DMS 273 treated with DMSO at 0.1 percent for 48 hours (cell line): ENCODE measurements at regions not wholly inside any gene's neighbourhood (a gene's known extent, or its start where the extent isn't known, plus 50 kb on each side); places are given as distances from the start of the nearest gene placed in this dataset.

Experiments
- DNase-seq: peaks from one replicate; lab custom pipeline; 2025; lab: John Stamatoyannopoulos, UW

GRCh38 chr10:120372917-120373316 is 84.1 kb upstream of the PLPP4 start:
- no peak for DNase-seq

DNA sequence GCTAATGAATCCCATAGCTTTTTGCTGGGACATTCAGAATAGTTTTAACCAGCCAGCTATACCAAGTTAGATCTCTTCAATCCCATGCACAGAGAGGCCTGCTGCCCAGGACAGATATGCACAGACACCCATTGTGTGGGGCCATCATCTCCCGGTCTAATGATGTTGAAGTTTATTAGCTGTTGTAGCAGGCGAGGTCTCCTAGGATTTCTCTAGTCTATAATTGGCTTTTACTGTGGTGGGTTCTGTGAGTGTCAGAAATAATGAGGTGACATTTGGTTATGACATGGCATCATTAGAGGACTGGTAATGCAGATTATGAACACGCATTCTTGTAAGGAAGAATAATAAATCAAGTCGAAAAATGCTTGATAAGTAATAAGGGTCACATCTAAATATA is 81.4 kb upstream of the PLPP4 start:
- DNase-seq = no peak

DNA sequence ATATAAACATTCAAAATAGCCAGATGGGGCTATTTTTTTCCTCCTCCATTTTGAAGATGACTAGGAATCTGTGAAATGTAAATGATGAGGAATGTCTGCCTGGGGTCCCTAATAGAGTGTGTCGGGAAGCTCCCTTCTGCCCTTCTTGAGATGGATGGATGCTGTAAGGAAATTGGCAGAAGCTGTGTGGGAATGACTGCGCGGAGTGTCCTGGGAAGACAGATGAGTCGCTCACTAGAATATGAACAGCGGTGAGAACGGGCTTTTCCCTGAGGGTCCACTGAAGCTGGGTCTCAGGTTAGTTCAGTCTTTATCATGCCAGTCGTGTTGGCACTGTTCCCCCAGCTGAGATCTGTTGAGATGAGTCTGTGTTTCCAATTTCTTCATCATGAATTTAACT is 75.1 kb upstream of the PLPP4 start:
- DNase-seq = no peak

GRCh38 chr10:120382360-120382759 is 74.7 kb upstream of the PLPP4 start:
- DNase-seq = no peak

DNA sequence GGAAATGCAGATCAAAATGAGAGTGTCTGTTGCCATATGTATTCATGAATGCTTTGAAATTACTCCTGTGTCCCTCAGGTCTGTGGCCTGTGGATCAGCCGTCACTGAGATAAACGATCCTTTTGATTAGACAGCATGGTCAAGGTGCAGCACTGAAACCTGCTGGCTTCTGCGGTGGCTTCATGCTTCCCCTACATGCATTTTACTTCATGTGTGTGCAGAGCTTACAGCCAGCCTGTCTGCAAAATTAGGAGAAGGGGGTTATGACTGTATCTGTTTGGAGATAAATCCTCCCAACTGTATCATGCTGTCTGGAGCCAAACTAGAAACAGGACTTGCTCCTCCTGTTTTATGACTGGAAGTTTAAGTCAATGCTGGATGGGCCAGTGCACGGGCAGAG is 71.0 kb upstream of the PLPP4 start:
- DNase-seq = no peak

GRCh38 chr10:120386896-120387295 is 70.1 kb upstream of the PLPP4 start:
- DNase-seq = no peak

- DNase-seq = no peak
Measured at GRCh38 chr10:120387326-120387725, 69.7 kb upstream of the PLPP4 start.

DNA sequence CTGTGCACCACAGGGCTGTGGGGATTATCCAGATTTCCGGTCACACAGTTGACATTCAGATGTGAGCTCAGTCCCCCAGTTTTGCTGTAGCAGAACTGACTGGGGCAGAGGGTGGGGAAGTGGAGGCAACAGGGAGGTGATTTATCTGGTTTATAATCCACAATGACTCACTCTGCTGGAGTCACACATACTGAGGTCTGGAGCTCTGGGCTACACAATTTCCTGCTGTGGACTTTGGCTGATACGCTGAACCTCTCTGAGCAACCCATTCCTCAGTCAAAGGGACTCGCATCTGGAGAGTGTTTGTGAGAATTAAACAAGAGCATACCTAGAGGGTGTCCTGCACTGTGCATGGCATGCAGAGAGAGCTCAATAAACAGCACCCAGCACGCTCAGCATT is 64.8 kb upstream of the PLPP4 start:
- DNase-seq = no peak

DNA sequence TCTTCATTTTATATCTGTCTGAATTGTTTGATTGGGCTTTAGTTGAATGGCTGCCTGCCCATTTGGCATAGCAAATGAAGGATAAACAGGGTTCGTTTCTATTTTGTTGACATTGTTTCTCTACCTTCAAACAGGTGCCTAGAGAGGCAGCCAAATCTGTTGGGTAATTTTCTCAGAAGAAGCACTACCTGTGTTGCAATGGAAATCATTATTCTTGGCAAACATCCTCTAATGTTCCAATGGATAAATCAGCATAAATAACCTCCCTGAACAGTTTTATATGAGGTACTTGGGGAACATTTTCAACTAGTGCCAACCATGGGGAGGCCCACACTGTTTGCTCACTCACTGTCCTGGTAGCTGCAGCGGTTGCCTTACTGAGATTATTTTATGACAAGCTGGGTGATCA is 64.4 kb upstream of the PLPP4 start:
- no peak for DNase-seq

GRCh38 chr10:120394446-120394845 is 62.6 kb upstream of the PLPP4 start:
- DNase-seq = no peak

DNA sequence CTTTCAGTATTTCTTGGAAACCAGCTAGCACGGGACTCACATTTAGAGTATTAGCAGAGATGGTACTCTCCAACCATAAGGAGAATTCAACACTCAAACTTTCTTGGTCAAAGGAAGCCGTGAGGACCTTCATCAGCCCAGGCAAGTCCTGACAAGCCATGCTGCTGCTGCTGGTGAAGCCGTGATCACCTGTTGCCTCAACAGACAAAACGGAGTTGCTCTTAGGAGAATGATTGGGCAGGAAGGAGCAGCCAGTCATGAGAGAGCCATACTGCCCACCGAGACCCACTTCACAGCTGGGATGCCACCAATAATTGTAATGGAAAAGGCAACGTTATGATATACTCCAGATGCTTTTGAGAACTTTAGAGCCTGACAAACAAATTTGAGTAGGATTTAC is 60.8 kb upstream of the PLPP4 start:
- DNase-seq = no peak

DNA sequence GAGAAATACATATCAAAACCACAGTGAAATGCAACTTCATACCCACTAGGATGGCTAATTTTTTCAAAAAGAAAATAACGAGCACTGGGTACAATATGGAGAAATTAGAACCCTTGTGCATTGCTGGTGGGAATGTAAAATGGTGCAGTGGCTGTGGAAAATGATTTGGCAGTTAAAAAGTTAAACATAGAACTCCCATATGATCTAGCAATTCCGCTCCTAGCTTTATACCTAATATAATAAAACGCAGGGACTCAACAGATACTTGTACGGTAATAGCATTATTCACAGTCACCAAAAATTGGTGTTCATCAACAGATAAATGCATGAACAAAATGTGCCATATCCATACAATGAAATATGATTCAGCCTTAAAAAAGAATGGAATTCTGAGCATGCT is 58.8 kb upstream of the PLPP4 start:
- DNase-seq = no peak

GRCh38 chr10:120400601-120401000 is 56.4 kb upstream of the PLPP4 start:
- DNase-seq = no peak

- DNase-seq = no peak
Measured at GRCh38 chr10:120402147-120402766, 54.8 kb upstream of the PLPP4 start.

DNA sequence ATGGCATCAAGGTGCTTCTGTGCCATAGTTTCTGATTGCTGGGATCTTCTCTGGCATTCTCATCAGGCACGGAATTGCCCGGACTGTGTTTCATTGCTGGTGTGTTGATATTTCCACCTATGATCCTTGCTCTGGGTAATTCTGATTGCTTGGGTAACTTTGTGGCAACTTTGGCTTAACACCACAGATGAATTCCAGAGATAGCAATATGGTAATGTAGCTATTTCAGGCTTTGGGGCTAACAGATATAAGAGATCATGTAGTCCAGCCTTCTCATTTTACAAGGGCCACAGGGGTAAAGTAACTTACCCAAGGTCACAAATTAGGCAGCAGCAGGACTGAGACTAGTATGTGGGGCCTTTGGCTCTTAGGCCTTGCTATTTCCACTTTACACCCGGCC is 53.9 kb upstream of the PLPP4 start:
- DNase-seq = no peak

DNA sequence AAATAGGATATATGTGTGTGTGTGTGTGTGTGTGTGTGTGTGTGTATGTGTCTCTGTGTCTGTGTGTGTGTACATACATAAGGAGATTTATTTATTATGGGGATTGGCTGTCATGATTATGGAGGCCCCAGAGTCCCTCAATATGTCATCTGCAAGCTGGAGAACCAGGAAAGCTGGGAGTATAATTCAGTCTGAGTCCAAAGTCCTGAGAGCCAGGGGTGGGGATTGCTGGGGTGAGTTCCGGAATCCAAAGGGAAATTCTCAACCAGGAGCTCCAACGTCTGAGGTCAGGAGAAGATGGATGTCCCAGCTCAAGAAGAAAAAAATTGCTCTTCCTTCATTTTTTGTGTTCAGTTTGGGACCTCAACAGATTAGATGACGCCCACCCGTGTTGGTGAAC is 50.7 kb upstream of the PLPP4 start:
- no peak for DNase-seq
